Naive thymus-derived CD8-positive, alpha-beta T cell (primary cell): ENCODE measurements at regions not wholly inside any gene's neighbourhood (a gene's known extent, or its start where the extent isn't known, plus 50 kb on each side); places are given as distances from the start of the nearest gene placed in this dataset.

Experiments
- ATAC-seq, 2 donors: fragments of 150-1000 bp; cut with Tn5 transposase in 1 of 2; sonication (Bioruptor Pico), chemical (Tn5 transposase) in 1 of 2; 1 replicate in 1 of 2; 2 replicates in 1 of 2; pipeline ENCODE4 v1.10.0; 2021; ENCODE audit warnings: mild to moderate bottlenecking in 2 of 2, moderate library complexity in 2 of 2
- POLR2A ChIA-PET: fragments of 350-600 bp; sonication (Branson Sonifier 250); formaldehyde crosslinking; loops from one replicate; lab custom pipeline; 2021; ENCODE audit warnings: antibody characterized with exemption; lab: Charles Lee
- DNase-seq, 10 donors: peaks; one replicate each; pipeline versions ENCODE4 v3.0.0 to v3.0.0-alpha.2; 2020 to 2022
- H3K27ac Mint-ChIP-seq, 10 donors: one replicate each; pipeline ENCODE4 v1.8.0; 2020 to 2022; ENCODE audit warnings: mild to moderate bottlenecking in 10 of 10, mixed read lengths in 10 of 10, moderate library complexity in 4 of 10, inconsistent platforms in 1 of 10
- H3K27me3 Mint-ChIP-seq, 5 donors: one replicate each; pipeline ENCODE4 v1.8.0; 2021 to 2022; ENCODE audit warnings: mixed read lengths in 5 of 5
- H3K36me3 Mint-ChIP-seq, 3 donors: one replicate each; pipeline ENCODE4 v1.8.0; 2020 to 2022; ENCODE audit warnings: mixed read lengths in 3 of 3, mild to moderate bottlenecking in 2 of 3, inconsistent platforms in 1 of 3
- H3K4me1 Mint-ChIP-seq, 4 donors: one replicate each; pipeline ENCODE4 v1.8.0; 2021 to 2022; ENCODE audit warnings: mixed read lengths in 4 of 4
- H3K4me3 Mint-ChIP-seq, 10 donors: one replicate each; pipeline ENCODE4 v1.8.0; 2020 to 2022; ENCODE audit warnings: mild to moderate bottlenecking in 10 of 10, mixed read lengths in 10 of 10, moderate library complexity in 6 of 10, inconsistent platforms in 1 of 10
- H3K9me3 Mint-ChIP-seq, 9 donors: one replicate each; pipeline ENCODE4 v1.8.0; 2020 to 2022; ENCODE audit warnings: mixed read lengths in 9 of 9, mild to moderate bottlenecking in 3 of 9, inconsistent platforms in 1 of 9, moderate library complexity in 1 of 9

- no peak overlapping the region for H3K27ac Mint-ChIP-seq
- no peaks in the 10 kb centered on the region for H3K9me3 Mint-ChIP-seq
- DNase-seq (no peak), ATAC-seq (no peak)
- POLR2A ChIA-PET = no interaction called here
- peaks cover 0 to 9% (median 2%) of the 10 kb centered on the region in 3 donors for H3K36me3 Mint-ChIP-seq
- no peak overlapping the region for H3K4me3 Mint-ChIP-seq
- H3K4me1 Mint-ChIP-seq = peaks cover 5 to 19% (median 12%) of the 10 kb centered on the region in 4 donors
- peaks cover 0 to 5% (median 0%) of the 10 kb centered on the region in 5 donors for H3K27me3 Mint-ChIP-seq
Observed at GRCh38 chr4:104881136-104881886, 265.4 kb upstream of the TET2 start.

- Mint-ChIP-seq H3K36me3 (peaks cover 0 to 8% (median 7%) of the 10 kb centered on the region in 3 donors), H3K9me3 (peaks cover 0 to 14% (median 4%) of the 10 kb centered on the region in 9 donors), H3K4me3 (no peak overlapping the region), H3K4me1 (peaks cover 4 to 13% (median 10%) of the 10 kb centered on the region in 4 donors), H3K27me3 (no peaks in the 10 kb centered on the region), H3K27ac (peak overlapping the region in 1 of 10 donors; percentile 28)
- ATAC-seq = no peak
- POLR2A ChIA-PET = no interaction called here
- no peak for DNase-seq
Observed at GRCh38 chr4:104890598-104891275, 255.9 kb upstream of the TET2 start.

GRCh38 chr4:104896660-104897645 is 249.7 kb upstream of the TET2 start:
- no peak for ATAC-seq
- no peak for DNase-seq

GRCh38 chr4:104899863-104900262 is 246.8 kb upstream of the TET2 start:
- peaks cover 0 to 13% (median 6%) of the 10 kb centered on the region in 9 donors for H3K9me3 Mint-ChIP-seq
- POLR2A ChIA-PET = no interaction called here
- peaks cover 0 to 8% (median 3%) of the 10 kb centered on the region in 3 donors for H3K36me3 Mint-ChIP-seq
- DNase-seq (no peak), ATAC-seq (no peak)
- no peak overlapping the region for H3K27ac Mint-ChIP-seq
- H3K4me1 Mint-ChIP-seq = peaks cover 5 to 17% (median 11%) of the 10 kb centered on the region in 4 donors
- H3K4me3 Mint-ChIP-seq = no peak overlapping the region
- no peaks in the 10 kb centered on the region for H3K27me3 Mint-ChIP-seq

More at GRCh38 chr4:104896660-104897645, 249.7 kb upstream of the TET2 start:
- H3K4me1 Mint-ChIP-seq = peaks cover 3 to 15% (median 5%) of the 10 kb centered on the region in 4 donors
- peaks cover 0 to 24% (median 13%) of the 10 kb centered on the region in 9 donors for H3K9me3 Mint-ChIP-seq
- H3K36me3 Mint-ChIP-seq = peaks cover 0 to 14% (median 9%) of the 10 kb centered on the region in 3 donors
- H3K4me3 Mint-ChIP-seq = no peak overlapping the region
- H3K27me3 Mint-ChIP-seq = no peaks in the 10 kb centered on the region
- POLR2A ChIA-PET = no interaction called here
- no peak overlapping the region for H3K27ac Mint-ChIP-seq

GRCh38 chr4:104901438-104901837 is 245.2 kb upstream of the TET2 start:
- no peak for ATAC-seq
- POLR2A ChIA-PET = no interaction called here

GRCh38 chr4:104901961-104902605 is 244.6 kb upstream of the TET2 start:
- DNase-seq (no peak), ATAC-seq (no peak)
- no peak overlapping the region for H3K4me3 Mint-ChIP-seq
- peaks cover 0 to 13% (median 6%) of the 10 kb centered on the region in 9 donors for H3K9me3 Mint-ChIP-seq
- H3K27ac Mint-ChIP-seq = peak overlapping the region in 2 of 10 donors; percentile 33 to 66
- H3K27me3 Mint-ChIP-seq = no peaks in the 10 kb centered on the region
- POLR2A ChIA-PET = no interaction called here
- H3K4me1 Mint-ChIP-seq = peaks cover 7 to 23% (median 12%) of the 10 kb centered on the region in 4 donors
- peaks cover 0 to 8% (median 3%) of the 10 kb centered on the region in 3 donors for H3K36me3 Mint-ChIP-seq

More at GRCh38 chr4:104901438-104901837, 245.2 kb upstream of the TET2 start:
- H3K36me3 Mint-ChIP-seq = peaks cover 0 to 8% (median 3%) of the 10 kb centered on the region in 3 donors
- peaks cover 5 to 17% (median 12%) of the 10 kb centered on the region in 4 donors for H3K4me1 Mint-ChIP-seq
- DNase-seq = no peak
- no peak overlapping the region for H3K27ac Mint-ChIP-seq
- peaks cover 0 to 13% (median 6%) of the 10 kb centered on the region in 9 donors for H3K9me3 Mint-ChIP-seq
- no peaks in the 10 kb centered on the region for H3K27me3 Mint-ChIP-seq
- H3K4me3 Mint-ChIP-seq = no peak overlapping the region

GRCh38 chr4:104905065-104905464 is 241.6 kb upstream of the TET2 start:
- peaks cover 7 to 23% (median 10%) of the 10 kb centered on the region in 4 donors for H3K4me1 Mint-ChIP-seq
- peaks cover 0 to 2% (median 0%) of the 10 kb centered on the region in 9 donors for H3K9me3 Mint-ChIP-seq
- H3K4me3 Mint-ChIP-seq = no peak overlapping the region
- H3K36me3 Mint-ChIP-seq = no peaks in the 10 kb centered on the region
- no peak for DNase-seq
- no peak for ATAC-seq
- peak overlapping the region in 1 of 10 donors; percentile 42 for H3K27ac Mint-ChIP-seq
- no peaks in the 10 kb centered on the region for H3K27me3 Mint-ChIP-seq
- POLR2A ChIA-PET = interaction anchor here (1.0 kb wide), 1 partner anchor 23 kb away, joined by 4 read pairs; no protein-coding TSS in a partner anchor

GRCh38 chr4:104905546-104905945 is 241.1 kb upstream of the TET2 start:
- no peaks in the 10 kb centered on the region for H3K36me3 Mint-ChIP-seq
- POLR2A ChIA-PET = interaction anchor here (1.0 kb wide), 1 partner anchor 23 kb away, joined by 4 read pairs; no protein-coding TSS in a partner anchor
- no peak overlapping the region for H3K4me3 Mint-ChIP-seq
- no peak for DNase-seq
- H3K4me1 Mint-ChIP-seq = peaks cover 7 to 23% (median 10%) of the 10 kb centered on the region in 4 donors
- no peaks in the 10 kb centered on the region for H3K9me3 Mint-ChIP-seq
- no peak for ATAC-seq
- no peaks in the 10 kb centered on the region for H3K27me3 Mint-ChIP-seq
- H3K27ac Mint-ChIP-seq = peak overlapping the region in 1 of 10 donors; percentile 42

- ATAC-seq = no peak
- POLR2A ChIA-PET = no interaction called here
Observed at GRCh38 chr4:104906276-104906675, 240.4 kb upstream of the TET2 start.

GRCh38 chr4:104907074-104907649 is 239.5 kb upstream of the TET2 start:
- DNase-seq (no peak), ATAC-seq (no peak)
- H3K4me1 Mint-ChIP-seq = peaks cover under 1 to 15% (median 1%) of the 10 kb centered on the region in 4 donors
- POLR2A ChIA-PET = no interaction called here
- no peak overlapping the region for H3K27ac Mint-ChIP-seq
- H3K27me3 Mint-ChIP-seq = peaks cover 0 to 1% (median 0%) of the 10 kb centered on the region in 5 donors
- H3K9me3 Mint-ChIP-seq = no peaks in the 10 kb centered on the region
- no peak overlapping the region for H3K4me3 Mint-ChIP-seq
- H3K36me3 Mint-ChIP-seq = no peaks in the 10 kb centered on the region

More at GRCh38 chr4:104906276-104906675, 240.4 kb upstream of the TET2 start:
- no peak for DNase-seq
- Mint-ChIP-seq H3K4me1 (peaks cover 7 to 23% (median 8%) of the 10 kb centered on the region in 4 donors), H3K27me3 (no peaks in the 10 kb centered on the region), H3K27ac (peak overlapping the region in 1 of 10 donors; percentile 16), H3K4me3 (no peak overlapping the region), H3K9me3 (no peaks in the 10 kb centered on the region), H3K36me3 (no peaks in the 10 kb centered on the region)

GRCh38 chr4:104907991-104908390 is 238.7 kb upstream of the TET2 start:
- POLR2A ChIA-PET = no interaction called here
- DNase-seq = no peak
- peaks cover 0 to 13% (median under 1%) of the 10 kb centered on the region in 4 donors for H3K4me1 Mint-ChIP-seq

More at GRCh38 chr4:104907991-104908390, 238.7 kb upstream of the TET2 start:
- Mint-ChIP-seq H3K9me3 (peaks cover 0 to 6% (median 3%) of the 10 kb centered on the region in 9 donors), H3K27me3 (peaks cover 0 to 3% (median 0%) of the 10 kb centered on the region in 5 donors), H3K27ac (no peak overlapping the region), H3K4me3 (no peak overlapping the region), H3K36me3 (peaks cover 0 to 7% (median 0%) of the 10 kb centered on the region in 3 donors)
- ATAC-seq = no peak
